Ishikawa (cell line): ENCODE measurements at regions not wholly inside any gene's neighbourhood (a gene's known extent, or its start where the extent isn't known, plus 50 kb on each side); places are given as distances from the start of the nearest gene placed in this dataset.

Source experiments
- CEBPB ChIP-seq: IDR thresholded peaks from 2 replicates; pipeline ENCODE4 v1.6.1; 2012
- CREB1 ChIP-seq: IDR thresholded peaks from 2 replicates; pipeline ENCODE4 v1.6.1; 2012; ENCODE audit warnings: low read depth
- EGR1 ChIP-seq: IDR thresholded peaks from 2 replicates; pipeline ENCODE4 v1.6.1; 2012
- NFIC ChIP-seq: IDR thresholded peaks from 2 replicates; pipeline ENCODE4 v1.6.1; 2012
- RAD21 ChIP-seq: IDR thresholded peaks from 2 replicates; pipeline ENCODE4 v1.6.1; 2012; ENCODE audit warnings: low read depth
- TCF12 ChIP-seq: IDR thresholded peaks from 2 replicates; pipeline ENCODE4 v1.6.1; 2012; ENCODE audit warnings: low read depth
- TEAD4 ChIP-seq: IDR thresholded peaks from 2 replicates; pipeline ENCODE4 v1.6.1; 2012
- YY1 ChIP-seq: IDR thresholded peaks from 2 replicates; pipeline ENCODE4 v1.6.1; 2012; ENCODE audit warnings: low read depth
- TF ChIP-seq, protein P1 (sequence below): IDR thresholded peaks from 2 replicates; pipeline ENCODE4 v1.6.1; 2012
- TF ChIP-seq, protein P2 (sequence below): IDR thresholded peaks from 2 replicates; pipeline ENCODE4 v1.6.1; 2012; ENCODE audit warnings: low read depth, mild to moderate bottlenecking
- TF ChIP-seq, protein P3 (sequence below): IDR thresholded peaks from 2 replicates; pipeline ENCODE4 v1.6.1; 2012

- TF ChIP-seq CREB1, result no peak
- TF ChIP-seq, protein P1, sequence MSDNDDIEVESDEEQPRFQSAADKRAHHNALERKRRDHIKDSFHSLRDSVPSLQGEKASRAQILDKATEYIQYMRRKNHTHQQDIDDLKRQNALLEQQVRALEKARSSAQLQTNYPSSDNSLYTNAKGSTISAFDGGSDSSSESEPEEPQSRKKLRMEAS, result no peak
- TF ChIP-seq EGR1, result no peak
- TF ChIP-seq CEBPB, result no peak
- TF ChIP-seq NFIC, result no peak
- TF ChIP-seq TEAD4, result no peak
- no peak for TF ChIP-seq RAD21
- TF ChIP-seq, protein P2, sequence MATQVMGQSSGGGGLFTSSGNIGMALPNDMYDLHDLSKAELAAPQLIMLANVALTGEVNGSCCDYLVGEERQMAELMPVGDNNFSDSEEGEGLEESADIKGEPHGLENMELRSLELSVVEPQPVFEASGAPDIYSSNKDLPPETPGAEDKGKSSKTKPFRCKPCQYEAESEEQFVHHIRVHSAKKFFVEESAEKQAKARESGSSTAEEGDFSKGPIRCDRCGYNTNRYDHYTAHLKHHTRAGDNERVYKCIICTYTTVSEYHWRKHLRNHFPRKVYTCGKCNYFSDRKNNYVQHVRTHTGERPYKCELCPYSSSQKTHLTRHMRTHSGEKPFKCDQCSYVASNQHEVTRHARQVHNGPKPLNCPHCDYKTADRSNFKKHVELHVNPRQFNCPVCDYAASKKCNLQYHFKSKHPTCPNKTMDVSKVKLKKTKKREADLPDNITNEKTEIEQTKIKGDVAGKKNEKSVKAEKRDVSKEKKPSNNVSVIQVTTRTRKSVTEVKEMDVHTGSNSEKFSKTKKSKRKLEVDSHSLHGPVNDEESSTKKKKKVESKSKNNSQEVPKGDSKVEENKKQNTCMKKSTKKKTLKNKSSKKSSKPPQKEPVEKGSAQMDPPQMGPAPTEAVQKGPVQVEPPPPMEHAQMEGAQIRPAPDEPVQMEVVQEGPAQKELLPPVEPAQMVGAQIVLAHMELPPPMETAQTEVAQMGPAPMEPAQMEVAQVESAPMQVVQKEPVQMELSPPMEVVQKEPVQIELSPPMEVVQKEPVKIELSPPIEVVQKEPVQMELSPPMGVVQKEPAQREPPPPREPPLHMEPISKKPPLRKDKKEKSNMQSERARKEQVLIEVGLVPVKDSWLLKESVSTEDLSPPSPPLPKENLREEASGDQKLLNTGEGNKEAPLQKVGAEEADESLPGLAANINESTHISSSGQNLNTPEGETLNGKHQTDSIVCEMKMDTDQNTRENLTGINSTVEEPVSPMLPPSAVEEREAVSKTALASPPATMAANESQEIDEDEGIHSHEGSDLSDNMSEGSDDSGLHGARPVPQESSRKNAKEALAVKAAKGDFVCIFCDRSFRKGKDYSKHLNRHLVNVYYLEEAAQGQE, result no peak
- no peak for TF ChIP-seq YY1
- TF ChIP-seq, protein P3, sequence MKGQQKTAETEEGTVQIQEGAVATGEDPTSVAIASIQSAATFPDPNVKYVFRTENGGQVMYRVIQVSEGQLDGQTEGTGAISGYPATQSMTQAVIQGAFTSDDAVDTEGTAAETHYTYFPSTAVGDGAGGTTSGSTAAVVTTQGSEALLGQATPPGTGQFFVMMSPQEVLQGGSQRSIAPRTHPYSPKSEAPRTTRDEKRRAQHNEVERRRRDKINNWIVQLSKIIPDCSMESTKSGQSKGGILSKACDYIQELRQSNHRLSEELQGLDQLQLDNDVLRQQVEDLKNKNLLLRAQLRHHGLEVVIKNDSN, result no peak
- no peak for TF ChIP-seq TCF12
Observed at GRCh38 chr10:77687621-77688020, 50.0 kb upstream of the KCNMA1 start.
